ENCODE measurements at regions not wholly inside any gene's neighbourhood (a gene's known extent, or its start where the extent isn't known, plus 50 kb on each side); places are given as distances from the start of the nearest gene placed in this dataset.

GRCh38 chr2:204431529-204431928, 113.7 kb upstream of the PARD3B start:
- TF ChIP-seq ZNF274 (IDR thresholded peaks at IDR 0.05; ENCODE audit: low read depth, low read length) (no peak), YY1 (IDR thresholded peaks at IDR 0.05; ENCODE audit: insufficient read depth, insufficient read length) (no peak)

All from NT2/D1 (cell line).